ENCODE measurements at regions not wholly inside any gene's neighbourhood (a gene's known extent, or its start where the extent isn't known, plus 50 kb on each side); places are given as distances from the start of the nearest gene placed in this dataset.
A peak's percentile ranks its signal among the peaks of the same experiment; 100 is the strongest.

- DNase-seq: no peak
Observed at GRCh38 chr16:82404586-82405315, 222.0 kb upstream of the CDH13 start.

GRCh38 chr16:82402665-82403218 lies 224.0 kb upstream of the CDH13 start:
- DNase-seq: no peak

GRCh38 chr16:82400046-82400445 lies 226.7 kb upstream of the CDH13 start:
- DNase-seq: no peak

GRCh38 chr16:82396509-82396908 lies 226.5 kb upstream of the MPHOSPH6 start:
- DNase-seq: no peak

- no peak for DNase-seq
Observed at GRCh38 chr16:82395212-82395611, 225.2 kb upstream of the MPHOSPH6 start.

GRCh38 chr16:82391690-82392089 lies 221.7 kb upstream of the MPHOSPH6 start:
- DNase-seq: no peak

GRCh38 chr16:82389956-82390650 lies 220.1 kb upstream of the MPHOSPH6 start:
- no peak for DNase-seq

GRCh38 chr16:82386761-82387160 lies 216.7 kb upstream of the MPHOSPH6 start:
- no peak for DNase-seq

- no peak for DNase-seq
Observed at GRCh38 chr16:82384949-82385348, 214.9 kb upstream of the MPHOSPH6 start.

- DNase-seq: no peak
Observed at GRCh38 chr16:82384017-82384416, 214.0 kb upstream of the MPHOSPH6 start.

- DNase-seq: no peak
Observed at GRCh38 chr16:82382521-82382920, 212.5 kb upstream of the MPHOSPH6 start.

GRCh38 chr16:82379551-82379950 lies 209.5 kb upstream of the MPHOSPH6 start:
- no peak for DNase-seq

GRCh38 chr16:82373976-82374375 lies 204.0 kb upstream of the MPHOSPH6 start:
- DNase-seq: no peak

- no peak for DNase-seq
Observed at GRCh38 chr16:82370282-82370681, 200.3 kb upstream of the MPHOSPH6 start.

GRCh38 chr16:82368041-82368440 lies 198.0 kb upstream of the MPHOSPH6 start:
- peak; percentile 3 for DNase-seq

GRCh38 chr16:82366462-82366861 lies 196.4 kb upstream of the MPHOSPH6 start:
- no peak for DNase-seq

- DNase-seq: no peak
Observed at GRCh38 chr16:82364690-82365089, 194.7 kb upstream of the MPHOSPH6 start.

GRCh38 chr16:82363026-82363816 lies 193.2 kb upstream of the MPHOSPH6 start:
- DNase-seq: no peak

GRCh38 chr16:82361885-82362284 lies 191.9 kb upstream of the MPHOSPH6 start:
- no peak for DNase-seq

GRCh38 chr16:82360024-82360783 lies 190.2 kb upstream of the MPHOSPH6 start:
- DNase-seq: no peak

- no peak for DNase-seq
Observed at GRCh38 chr16:82358606-82359221, 188.7 kb upstream of the MPHOSPH6 start.

GRCh38 chr16:82358161-82358560 lies 188.1 kb upstream of the MPHOSPH6 start:
- no peak for DNase-seq

Measured in fibroblast of upper back skin (primary cell).